HepG2 (cell line): ENCODE measurements at regions not wholly inside any gene's neighbourhood (a gene's known extent, or its start where the extent isn't known, plus 50 kb on each side); places are given as distances from the start of the nearest gene placed in this dataset.

ENCODE experiments used
- ATF6 ChIP-seq: sonication (generic); formaldehyde crosslinking; conservative IDR thresholded peaks from 2 replicates; pipeline ENCODE4 v1.4.0; 2020; ENCODE audit warnings: missing genetic modification reagents
- CTCF ChIP-seq: sonication (generic); formaldehyde crosslinking; IDR thresholded peaks from 2 replicates; pipeline ENCODE4 v1.5.0; 2020; ENCODE audit warnings: mild to moderate bottlenecking, missing genetic modification reagents, moderate library complexity
- EP300 ChIP-seq, 3 experiments: sonication (generic) in 1 of 3; formaldehyde crosslinking in 1 of 3; IDR thresholded peaks; 2 replicates each; pipeline versions ENCODE4 v1.5.1 to v1.6.1; 2011 to 2020; ENCODE audit warnings: low read depth in 2 of 3, low read length in 2 of 3, borderline replicate concordance in 1 of 3, improper control_type of control experiment in 1 of 3, mild to moderate bottlenecking in 1 of 3, missing genetic modification reagents in 1 of 3, moderate library complexity in 1 of 3
- HNF4A ChIP-seq: sonication (generic); formaldehyde crosslinking; IDR thresholded peaks from 2 replicates; pipeline ENCODE4 v1.4.0; 2020; ENCODE audit warnings: missing genetic modification reagents
- HNRNPH1 ChIP-seq: fragments of 200-400 bp; formaldehyde crosslinking; optimal IDR thresholded peaks from 2 replicates; pipeline ENCODE3; 2017; ENCODE audit warnings: mild to moderate bottlenecking, low read depth, low read length
- MAFK ChIP-seq, 2 experiments: IDR thresholded peaks in 1 of 2; conservative IDR thresholded peaks in 1 of 2; 2 replicates each; pipeline ENCODE4 v1.6.1; 2011; ENCODE audit warnings: improper control_type of control experiment in 2 of 2, low read length in 2 of 2
- POLR2A ChIP-seq, 2 experiments: IDR thresholded peaks; 2 replicates each; pipeline ENCODE4 v1.6.1; 2011; ENCODE audit warnings: low read depth in 2 of 2, low read length in 2 of 2, mild to moderate bottlenecking in 1 of 2, moderate library complexity in 1 of 2; ENCODE audit not compliant: insufficient read depth in 1 of 2
- RFX5 ChIP-seq: IDR thresholded peaks from 2 replicates; pipeline ENCODE4 v1.6.1; 2011; ENCODE audit warnings: low read depth, low read length, improper control_type of control experiment
- ZNF10 ChIP-seq: sonication (generic); formaldehyde crosslinking; IDR thresholded peaks from 2 replicates; pipeline ENCODE4 v1.4.0; 2020; ENCODE audit warnings: mild to moderate bottlenecking, low read depth, missing genetic modification reagents, borderline replicate concordance
- ZNF740 ChIP-seq: sonication (generic); formaldehyde crosslinking; IDR thresholded peaks from 2 replicates; pipeline ENCODE4 v1.4.0; 2020; ENCODE audit warnings: missing genetic modification reagents

GRCh38 chr13:40074338-40074737, 418.9 kb downstream of the COG6 start:
- TF ChIP-seq HNF4A (no peak), EP300 (IDR thresholded peaks at IDR 0.05; ENCODE audit: low read depth in 2 of 2, low read length in 2 of 2) (no peak), EP300 (CRISPR knock-in tag; IDR thresholded peaks at IDR 0.05; ENCODE audit: borderline replicate concordance) (no peak), ZNF10 (no peak), RFX5 (no peak), POLR2A (IDR thresholded peaks at IDR 0.05; ENCODE audit: insufficient read depth in 1 of 2, low read depth in 2 of 2, low read length in 2 of 2) (no peak), HNRNPH1 (no peak), ATF6 (CRISPR knock-in tag) (no peak), MAFK (conservative IDR thresholded peaks at IDR 0.05 in 1 of 2, IDR thresholded peaks at IDR 0.05 in 1 of 2; ENCODE audit: low read length in 2 of 2) (no peak), ZNF740 (no peak), CTCF (CRISPR knock-in tag) (no peak)
